PC-3 (cell line): ENCODE measurements at regions not wholly inside any gene's neighbourhood (a gene's known extent, or its start where the extent isn't known, plus 50 kb on each side); places are given as distances from the start of the nearest gene placed in this dataset.
A peak's percentile ranks its signal among the peaks of the same experiment; 100 is the strongest.

Experiments used
- ATAC-seq: fragments of 200-7000 bp; cut with Tn5 transposase; 2 replicates; pipeline ENCODE4 v1.9.1; 2020; ENCODE audit warnings: mild to moderate bottlenecking, moderate library complexity
- BruUV-seq: library from RNA; stranded (reverse); fragments of 400-500 nt; replicated peaks from 2 replicates; lab custom pipeline; 2021; lab: Mats Ljungman, UMichigan
- CTCF ChIA-PET: fragments of 300-600 bp; sonication (Branson Sonifier 250); formaldehyde crosslinking; loops from one replicate; lab custom pipeline; 2022; ENCODE audit warnings: antibody characterized with exemption; lab: Charles Lee
- POLR2A ChIA-PET: fragments of 300-600 bp; sonication (Branson Sonifier 250); formaldehyde crosslinking; loops from one replicate; lab custom pipeline; 2022; ENCODE audit warnings: antibody characterized with exemption; ENCODE audit not compliant: unreplicated experiment; lab: Charles Lee
- DNase-seq: peaks from one replicate; pipeline ENCODE4 v3.0.0-alpha.2; 2015
- H2AFZ ChIP-seq: fragments of 300-600 bp; sonication (generic); 2 replicates; pipeline ENCODE4 v1.6.0; 2016; ENCODE audit warnings: antibody characterized with exemption, low read length
- H3F3A ChIP-seq: fragments of 300-600 bp; sonication (generic); one replicate; pipeline ENCODE4 v1.6.0; 2017; ENCODE audit warnings: antibody characterized with exemption, low read length, control low read depth, mild to moderate bottlenecking; ENCODE audit not compliant: unreplicated experiment
- H3K27ac ChIP-seq: fragments of 300-600 bp; sonication (generic); 2 replicates; pipeline ENCODE4 v1.5.1; 2016; ENCODE audit warnings: mild to moderate bottlenecking, low read length
- H3K27me3 ChIP-seq: fragments of 300-600 bp; sonication (generic); 2 replicates; pipeline ENCODE4 v1.6.1; 2016; ENCODE audit warnings: low read length, mixed read lengths
- H3K36me3 ChIP-seq: fragments of 300-600 bp; sonication (generic); 2 replicates; pipeline ENCODE4 v1.6.1; 2016; ENCODE audit warnings: low read depth, mixed run types, low read length, mixed read lengths
- H3K4me1 ChIP-seq: fragments of 300-600 bp; sonication (generic); 2 replicates; pipeline ENCODE4 v1.5.1; 2016; ENCODE audit warnings: low read length; ENCODE audit not compliant: insufficient read depth
- H3K4me2 ChIP-seq: fragments of 300-600 bp; sonication (generic); 2 replicates; pipeline ENCODE4 v1.6.0; 2016; ENCODE audit warnings: low read length
- H3K4me3 ChIP-seq: fragments of 300-600 bp; sonication (generic); 2 replicates; pipeline ENCODE4 v1.5.1; 2016; ENCODE audit warnings: mild to moderate bottlenecking, low read length, mixed read lengths
- H3K79me2 ChIP-seq: fragments of 300-600 bp; sonication (generic); 2 replicates; pipeline ENCODE4 v1.6.1; 2017; ENCODE audit warnings: low read length, mixed read lengths
- H3K9ac ChIP-seq: fragments of 300-600 bp; sonication (generic); 2 replicates; pipeline ENCODE4 v1.6.0; 2016; ENCODE audit warnings: mild to moderate bottlenecking, low read length
- H3K9me2 ChIP-seq: fragments of 300-600 bp; sonication (generic); replicated peaks from 2 replicates; pipeline ENCODE4 v1.6.1; 2016; ENCODE audit warnings: mixed run types, low read length, mixed read lengths
- H3K9me3 ChIP-seq: fragments of 300-600 bp; sonication (generic); 2 replicates; pipeline ENCODE4 v1.6.1; 2016; ENCODE audit warnings: low read length, mixed read lengths
- H4K20me1 ChIP-seq: fragments of 300-600 bp; sonication (generic); 2 replicates; pipeline ENCODE4 v1.6.1; 2016; ENCODE audit warnings: low read length, mixed read lengths
- CTCF ChIP-seq: fragments of 300-600 bp; sonication (generic); conservative IDR thresholded peaks from 2 replicates; pipeline ENCODE4 v1.5.1; 2017; ENCODE audit warnings: antibody characterized with exemption, low read depth, mild to moderate bottlenecking, low read length
- EZH2 ChIP-seq: fragments of 300-600 bp; sonication (generic); IDR thresholded peaks from one replicate; pipeline ENCODE4 v1.6.1; 2017; ENCODE audit warnings: antibody characterized with exemption, mild to moderate bottlenecking, low read length; ENCODE audit not compliant: unreplicated experiment
- EZH2phosphoT487 ChIP-seq: fragments of 300-600 bp; sonication (generic); IDR thresholded peaks from 2 replicates; pipeline ENCODE4 v1.6.1; 2018; ENCODE audit warnings: mild to moderate bottlenecking, antibody characterized with exemption, low read length, borderline replicate concordance
- intact Hi-C: fragments of 100-400 bp; cut with micrococcal nuclease; formaldehyde crosslinking; loops from 2 replicates; pipeline ENCODE4 v1.9.0; 2023

DNA sequence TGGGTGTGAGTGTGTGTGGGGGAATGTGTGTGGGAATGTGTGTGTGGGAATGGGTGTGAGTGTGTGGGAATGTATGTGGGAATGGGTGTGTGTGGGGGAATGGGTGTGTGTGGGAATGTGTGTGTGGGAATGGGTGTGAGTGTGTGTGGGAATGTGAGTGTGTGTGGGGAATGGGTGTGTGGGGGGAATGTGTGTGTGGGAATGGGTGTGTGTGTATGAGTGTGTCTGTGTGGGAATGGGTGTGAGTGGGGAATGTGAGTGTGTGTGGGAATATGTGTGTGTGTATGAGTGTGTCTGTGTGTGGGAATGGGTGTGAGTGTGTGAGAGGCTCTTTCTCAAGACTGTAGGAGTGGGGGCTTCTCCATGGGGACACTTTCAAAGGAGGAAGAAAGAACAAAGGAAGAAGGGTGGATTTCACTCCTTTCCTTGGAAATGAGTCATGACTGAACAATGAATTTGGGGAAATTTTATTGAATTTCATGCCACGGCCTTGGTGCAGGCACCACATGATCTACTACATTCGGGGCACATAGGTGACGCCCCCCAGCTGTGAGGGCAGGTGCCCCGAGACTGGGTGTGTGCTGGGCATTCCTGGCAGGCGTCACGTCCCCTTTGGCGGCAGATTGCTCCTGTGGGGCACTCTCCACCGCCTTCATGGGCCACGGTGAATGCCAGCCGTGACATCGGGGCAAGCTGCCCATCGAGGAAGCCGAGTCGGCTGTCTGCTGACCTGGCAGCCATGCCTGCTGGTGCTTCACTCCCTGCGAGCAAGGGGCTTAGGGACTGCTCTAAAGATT is 88.8 kb upstream of the INSIG1 start:
- CTCF ChIA-PET = no interaction called here
- TF ChIP-seq EZH2phosphoT487 (no peak), EZH2 (no peak), CTCF (no peak)
- no peaks in the 10 kb centered on the region for H3K9me3 ChIP-seq
- no peaks in the 10 kb centered on the region for H4K20me1 ChIP-seq
- H3K79me2 ChIP-seq = no peaks in the 10 kb centered on the region
- peaks cover 48% of the 10 kb centered on the region for H3K4me1 ChIP-seq
- H3K36me3 ChIP-seq = no peaks in the 10 kb centered on the region
- peak overlapping the region; percentile 72; the same call in 1 of the 2 replicates for H2AFZ ChIP-seq
- H3K4me3 ChIP-seq = no peak overlapping the region
- peak overlapping the region; percentile 97 for H3K27ac ChIP-seq
- no peaks in the 10 kb centered on the region for H3K9me2 ChIP-seq
- peak overlapping the region; percentile 64 for H3K4me2 ChIP-seq
- peak overlapping the region; percentile 61 for H3K9ac ChIP-seq
- no TSS peak for BruUV-seq
- intact Hi-C loops = loop anchor here (10.0 kb wide), 1 partner anchor 204 kb away; the partner anchor contains the start of gene PAXIP1
- no peaks in the 10 kb centered on the region for H3F3A ChIP-seq
- peak; percentile 67 for DNase-seq
- H3K27me3 ChIP-seq = no peaks in the 10 kb centered on the region
- POLR2A ChIA-PET = no interaction called here
- ATAC-seq = peak; percentile 6

GRCh38 chr7:155209478-155210319 is 88.0 kb upstream of the INSIG1 start:
- no peak for ATAC-seq
- Histone ChIP-seq H2AFZ (peak overlapping the region; percentile 72; the same call in 1 of the 2 replicates), H3K4me2 (peak overlapping the region; percentile 64), H3K79me2 (no peaks in the 10 kb centered on the region), H3K9me2 (no peaks in the 10 kb centered on the region), H3K4me3 (no peak overlapping the region), H3K36me3 (no peaks in the 10 kb centered on the region), H4K20me1 (no peaks in the 10 kb centered on the region), H3K9me3 (no peaks in the 10 kb centered on the region), H3K27me3 (no peaks in the 10 kb centered on the region), H3K9ac (peak overlapping the region; percentile 61), H3F3A (no peaks in the 10 kb centered on the region), H3K27ac (peak overlapping the region; percentile 97), H3K4me1 (peaks cover 54% of the 10 kb centered on the region)
- no peak for TF ChIP-seq CTCF
- no peak for TF ChIP-seq EZH2phosphoT487
- no peak for TF ChIP-seq EZH2
- ChIA-PET POLR2A (no interaction called here), CTCF (no interaction called here)
- no peak for DNase-seq
- BruUV-seq = no TSS peak
- intact Hi-C loops = loop anchor here (10.0 kb wide), 1 partner anchor 205 kb away; the partner anchor contains the start of gene PAXIP1
